ENCODE measurements at regions not wholly inside any gene's neighbourhood (a gene's known extent, or its start where the extent isn't known, plus 50 kb on each side); places are given as distances from the start of the nearest gene placed in this dataset.

GRCh38 chr15:31606194-31606669 lies 279.6 kb downstream of the KLF13 start:
- Histone ChIP-seq H3K36me3 (ENCODE audit: control insufficient read depth in 2 of 2, extremely low read depth in 1 of 2, insufficient read depth in 1 of 2, low read length in 1 of 2) (no peaks in the 10 kb centered on the region), H3K9me3 (no peaks in the 10 kb centered on the region), H3K4me1 (ENCODE audit: control insufficient read depth in 1 of 2, extremely low read depth in 1 of 2, insufficient read depth in 2 of 2, low read length in 2 of 2) (no peaks in the 10 kb centered on the region), H3K27ac (ENCODE audit: low read length) (no peak overlapping the region), H3K27me3 (replicated peaks in 1 of 2; ENCODE audit: control insufficient read depth in 2 of 2, extremely low read depth in 1 of 2, insufficient read depth in 2 of 2, low read length in 1 of 2) (peaks cover 0 to 6% of the 10 kb centered on the region in 2 experiments), H3K4me3 (ENCODE audit: control insufficient read depth in 1 of 2, extremely low read depth in 1 of 2, low read length in 1 of 2) (no peak overlapping the region)
- DNase-seq (no peak), ATAC-seq (replicated peaks in 1 of 4) (no peak)
- no peaks in the 10 kb centered on the region for H3K4me1 Mint-ChIP-seq
- H3K4me3 Mint-ChIP-seq, result no peak overlapping the region
- ChIA-PET POLR2A (no interaction called here), CTCF (no interaction called here)
- H3K36me3 Mint-ChIP-seq, result no peaks in the 10 kb centered on the region
- WGBS (ENCODE audit: insufficient coverage), result 91% methylated on average over 4 of the region's 5 CpGs
- no peaks in the 10 kb centered on the region for H3K9me3 Mint-ChIP-seq
- no peak overlapping the region for H3K27ac Mint-ChIP-seq
- peaks cover 22 to 29% of the 10 kb centered on the region in 2 donors for H3K27me3 Mint-ChIP-seq

GRCh38 chr15:31606931-31607497 lies 280.4 kb downstream of the KLF13 start:
- H3K4me3 Mint-ChIP-seq, result no peak overlapping the region
- H3K4me1 Mint-ChIP-seq, result no peaks in the 10 kb centered on the region
- DNase-seq (no peak), ATAC-seq (replicated peaks in 1 of 4) (no peak)
- H3K9me3 Mint-ChIP-seq, result no peaks in the 10 kb centered on the region
- WGBS (ENCODE audit: insufficient coverage), result no CpG with 5 or more reads among the region's 1 CpG
- Histone ChIP-seq H3K4me1 (ENCODE audit: control insufficient read depth in 1 of 2, extremely low read depth in 1 of 2, insufficient read depth in 2 of 2, low read length in 2 of 2) (no peaks in the 10 kb centered on the region), H3K9me3 (no peaks in the 10 kb centered on the region), H3K36me3 (ENCODE audit: control insufficient read depth in 2 of 2, extremely low read depth in 1 of 2, insufficient read depth in 1 of 2, low read length in 1 of 2) (no peaks in the 10 kb centered on the region), H3K27ac (ENCODE audit: low read length) (no peak overlapping the region), H3K4me3 (ENCODE audit: control insufficient read depth in 1 of 2, extremely low read depth in 1 of 2, low read length in 1 of 2) (no peak overlapping the region), H3K27me3 (replicated peaks in 1 of 2; ENCODE audit: control insufficient read depth in 2 of 2, extremely low read depth in 1 of 2, insufficient read depth in 2 of 2, low read length in 1 of 2) (peaks cover 0 to 6% of the 10 kb centered on the region in 2 experiments)
- no peaks in the 10 kb centered on the region for H3K36me3 Mint-ChIP-seq
- no peak overlapping the region for H3K27ac Mint-ChIP-seq
- peaks cover 24 to 32% of the 10 kb centered on the region in 2 donors for H3K27me3 Mint-ChIP-seq
- ChIA-PET CTCF (no interaction called here), POLR2A (no interaction called here)

- Mint-ChIP-seq H3K4me1 (no peaks in the 10 kb centered on the region), H3K27me3 (peaks cover 24 to 33% of the 10 kb centered on the region in 2 donors), H3K9me3 (peaks cover 0 to 1% (median 0%) of the 10 kb centered on the region in 3 donors), H3K36me3 (no peaks in the 10 kb centered on the region), H3K27ac (no peak overlapping the region), H3K4me3 (no peak overlapping the region)
- H3K9me3 ChIP-seq, result no peaks in the 10 kb centered on the region
- H3K27me3 ChIP-seq (replicated peaks in 1 of 2; ENCODE audit: control insufficient read depth in 2 of 2, extremely low read depth in 1 of 2, insufficient read depth in 2 of 2, low read length in 1 of 2), result peaks cover 0 to 6% of the 10 kb centered on the region in 2 experiments
- H3K27ac ChIP-seq (ENCODE audit: low read length), result no peak overlapping the region
- no peak for ATAC-seq (replicated peaks in 1 of 4)
- no peaks in the 10 kb centered on the region for H3K36me3 ChIP-seq (ENCODE audit: control insufficient read depth in 2 of 2, extremely low read depth in 1 of 2, insufficient read depth in 1 of 2, low read length in 1 of 2)
- DNase-seq, result no peak
- ChIA-PET POLR2A (no interaction called here), CTCF (no interaction called here)
- no peaks in the 10 kb centered on the region for H3K4me1 ChIP-seq (ENCODE audit: control insufficient read depth in 1 of 2, extremely low read depth in 1 of 2, insufficient read depth in 2 of 2, low read length in 2 of 2)
- WGBS (ENCODE audit: insufficient coverage), result no CpG with 5 or more reads among the region's 3 CpGs
- no peak overlapping the region for H3K4me3 ChIP-seq (ENCODE audit: control insufficient read depth in 1 of 2, extremely low read depth in 1 of 2, low read length in 1 of 2)
Measured at GRCh38 chr15:31607656-31608055, 281.0 kb downstream of the KLF13 start.

GRCh38 chr15:31609258-31609681 lies 282.6 kb downstream of the KLF13 start:
- Histone ChIP-seq H3K36me3 (ENCODE audit: control insufficient read depth in 2 of 2, extremely low read depth in 1 of 2, insufficient read depth in 1 of 2, low read length in 1 of 2) (no peaks in the 10 kb centered on the region), H3K9me3 (no peaks in the 10 kb centered on the region), H3K27ac (ENCODE audit: low read length) (no peak overlapping the region), H3K4me1 (ENCODE audit: control insufficient read depth in 1 of 2, extremely low read depth in 1 of 2, insufficient read depth in 2 of 2, low read length in 2 of 2) (no peaks in the 10 kb centered on the region), H3K27me3 (replicated peaks in 1 of 2; ENCODE audit: control insufficient read depth in 2 of 2, extremely low read depth in 1 of 2, insufficient read depth in 2 of 2, low read length in 1 of 2) (peaks cover 0 to 6% of the 10 kb centered on the region in 2 experiments), H3K4me3 (ENCODE audit: control insufficient read depth in 1 of 2, extremely low read depth in 1 of 2, low read length in 1 of 2) (no peak overlapping the region)
- no peak overlapping the region for H3K4me3 Mint-ChIP-seq
- H3K4me1 Mint-ChIP-seq, result no peaks in the 10 kb centered on the region
- DNase-seq (no peak), ATAC-seq (replicated peaks in 1 of 4) (no peak)
- peaks cover 0 to 4% (median 0%) of the 10 kb centered on the region in 3 donors for H3K9me3 Mint-ChIP-seq
- H3K27ac Mint-ChIP-seq, result no peak overlapping the region
- ChIA-PET CTCF (no interaction called here), POLR2A (no interaction called here)
- WGBS (ENCODE audit: insufficient coverage), result 53% methylated on average over 3 of the region's 6 CpGs
- H3K36me3 Mint-ChIP-seq, result no peaks in the 10 kb centered on the region
- H3K27me3 Mint-ChIP-seq, result peaks cover 24 to 33% of the 10 kb centered on the region in 2 donors

GRCh38 chr15:31609906-31610305 lies 283.3 kb downstream of the KLF13 start:
- ChIA-PET CTCF (no interaction called here), POLR2A (no interaction called here)
- WGBS (ENCODE audit: insufficient coverage), result 40% methylated on average over 1 of the region's 2 CpGs
- no peak for ATAC-seq (replicated peaks in 1 of 4)
- Mint-ChIP-seq H3K27ac (no peak overlapping the region), H3K27me3 (peaks cover 24 to 33% of the 10 kb centered on the region in 2 donors), H3K36me3 (no peaks in the 10 kb centered on the region), H3K4me3 (no peak overlapping the region), H3K4me1 (no peaks in the 10 kb centered on the region), H3K9me3 (peaks cover 0 to 4% (median 0%) of the 10 kb centered on the region in 3 donors)
- H3K4me1 ChIP-seq (ENCODE audit: control insufficient read depth in 1 of 2, extremely low read depth in 1 of 2, insufficient read depth in 2 of 2, low read length in 2 of 2), result no peaks in the 10 kb centered on the region
- DNase-seq, result no peak
- no peaks in the 10 kb centered on the region for H3K36me3 ChIP-seq (ENCODE audit: control insufficient read depth in 2 of 2, extremely low read depth in 1 of 2, insufficient read depth in 1 of 2, low read length in 1 of 2)
- no peak overlapping the region for H3K4me3 ChIP-seq (ENCODE audit: control insufficient read depth in 1 of 2, extremely low read depth in 1 of 2, low read length in 1 of 2)
- peaks cover 0 to 6% of the 10 kb centered on the region in 2 experiments for H3K27me3 ChIP-seq (replicated peaks in 1 of 2; ENCODE audit: control insufficient read depth in 2 of 2, extremely low read depth in 1 of 2, insufficient read depth in 2 of 2, low read length in 1 of 2)
- H3K27ac ChIP-seq (ENCODE audit: low read length), result no peak overlapping the region
- no peaks in the 10 kb centered on the region for H3K9me3 ChIP-seq

GRCh38 chr15:31615643-31616415 lies 289.2 kb downstream of the KLF13 start:
- Histone ChIP-seq H3K4me1 (ENCODE audit: control insufficient read depth in 1 of 2, extremely low read depth in 1 of 2, insufficient read depth in 2 of 2, low read length in 2 of 2) (no peaks in the 10 kb centered on the region), H3K9me3 (no peaks in the 10 kb centered on the region), H3K4me3 (ENCODE audit: control insufficient read depth in 1 of 2, extremely low read depth in 1 of 2, low read length in 1 of 2) (no peak overlapping the region), H3K36me3 (ENCODE audit: control insufficient read depth in 2 of 2, extremely low read depth in 1 of 2, insufficient read depth in 1 of 2, low read length in 1 of 2) (no peaks in the 10 kb centered on the region), H3K27ac (ENCODE audit: low read length) (no peak overlapping the region), H3K27me3 (replicated peaks in 1 of 2; ENCODE audit: control insufficient read depth in 2 of 2, extremely low read depth in 1 of 2, insufficient read depth in 2 of 2, low read length in 1 of 2) (no peaks in the 10 kb centered on the region)
- ATAC-seq (replicated peaks in 1 of 4) (no peak), DNase-seq (no peak)
- Mint-ChIP-seq H3K27me3 (peaks cover 6 to 12% of the 10 kb centered on the region in 2 donors), H3K36me3 (no peaks in the 10 kb centered on the region), H3K4me1 (no peaks in the 10 kb centered on the region), H3K27ac (no peak overlapping the region), H3K9me3 (peaks cover 0 to 4% (median 3%) of the 10 kb centered on the region in 3 donors), H3K4me3 (no peak overlapping the region)
- ChIA-PET CTCF (no interaction called here), POLR2A (no interaction called here)
- 78% methylated on average over 2 of the region's 9 CpGs for whole genome bisulfite sequencing (ENCODE audit: insufficient coverage)
